DOHH2 (cell line): ENCODE measurements at regions not wholly inside any gene's neighbourhood (a gene's known extent, or its start where the extent isn't known, plus 50 kb on each side); places are given as distances from the start of the nearest gene placed in this dataset.

Experiments used
- H3F3A ChIP-seq: fragments of 200-600 bp; sonication (generic), shearing (Covaris generic); 2 replicates; pipeline ENCODE4 v1.6.0; 2016; ENCODE audit warnings: antibody characterized with exemption, mild to moderate bottlenecking; ENCODE audit not compliant: control insufficient read depth, insufficient read depth
- H3K27ac ChIP-seq: fragments of 200-600 bp; sonication (generic); 2 replicates; pipeline ENCODE4 v1.5.1; 2014; ENCODE audit warnings: low read depth, mild to moderate bottlenecking, low read length, moderate library complexity
- H3K27me3 ChIP-seq: fragments of 200-600 bp; sonication (generic); 2 replicates; pipeline ENCODE4 v1.6.1; 2014; ENCODE audit warnings: mild to moderate bottlenecking, low read length, mixed read lengths; ENCODE audit not compliant: control insufficient read depth
- H3K36me3 ChIP-seq: fragments of 200-600 bp; sonication (generic); 2 replicates; pipeline ENCODE4 v1.6.1; 2014; ENCODE audit warnings: mild to moderate bottlenecking, low read length, moderate library complexity, mixed read lengths; ENCODE audit not compliant: control insufficient read depth
- H3K4me1 ChIP-seq: fragments of 200-600 bp; sonication (generic); 2 replicates; pipeline ENCODE4 v1.6.1; 2014; ENCODE audit warnings: mild to moderate bottlenecking, low read length, mixed read lengths; ENCODE audit not compliant: control insufficient read depth
- H3K4me2 ChIP-seq: fragments of 200-600 bp; sonication (generic); 2 replicates; pipeline ENCODE4 v1.6.0; 2014; ENCODE audit warnings: mild to moderate bottlenecking, low read length, moderate library complexity
- H3K4me3 ChIP-seq: fragments of 200-600 bp; sonication (generic); 2 replicates; pipeline ENCODE4 v1.5.1; 2014; ENCODE audit warnings: mild to moderate bottlenecking, low read length, mixed read lengths
- H3K79me2 ChIP-seq: fragments of 200-600 bp; sonication (generic); 2 replicates; pipeline ENCODE4 v1.6.1; 2014; ENCODE audit warnings: mild to moderate bottlenecking, low read length, mixed read lengths; ENCODE audit not compliant: control insufficient read depth
- H3K9me2 ChIP-seq: fragments of 200-600 bp; sonication (generic); replicated peaks from 2 replicates; pipeline ENCODE4 v1.6.1; 2014; ENCODE audit warnings: mild to moderate bottlenecking, low read length, mixed read lengths; ENCODE audit not compliant: control insufficient read depth
- H3K9me3 ChIP-seq: fragments of 200-600 bp; sonication (generic); 2 replicates; pipeline ENCODE4 v1.6.1; 2014; ENCODE audit warnings: antibody characterized with exemption, low read length, mixed read lengths; ENCODE audit not compliant: control insufficient read depth, insufficient read depth
- H4K20me1 ChIP-seq: fragments of 200-600 bp; sonication (generic); 2 replicates; pipeline ENCODE4 v1.6.0; 2014; ENCODE audit warnings: low read depth, mild to moderate bottlenecking, antibody characterized with exemption, low read length, moderate library complexity; ENCODE audit not compliant: control insufficient read depth, insufficient read depth
- EZH2phosphoT487 ChIP-seq: fragments of 200-600 bp; sonication (generic); IDR thresholded peaks from 2 replicates; pipeline ENCODE4 v1.6.1; 2017; ENCODE audit warnings: borderline replicate concordance, mild to moderate bottlenecking, antibody characterized with exemption, low read length, moderate library complexity, mixed read lengths
- TF ChIP-seq, protein P1 (sequence below): fragments of 200-600 bp; sonication (generic); IDR thresholded peaks from one replicate; pipeline ENCODE4 v1.5.1; 2014; ENCODE audit warnings: antibody characterized with exemption, mild to moderate bottlenecking, low read depth, low read length; ENCODE audit not compliant: poor library complexity, severe bottlenecking

DNA sequence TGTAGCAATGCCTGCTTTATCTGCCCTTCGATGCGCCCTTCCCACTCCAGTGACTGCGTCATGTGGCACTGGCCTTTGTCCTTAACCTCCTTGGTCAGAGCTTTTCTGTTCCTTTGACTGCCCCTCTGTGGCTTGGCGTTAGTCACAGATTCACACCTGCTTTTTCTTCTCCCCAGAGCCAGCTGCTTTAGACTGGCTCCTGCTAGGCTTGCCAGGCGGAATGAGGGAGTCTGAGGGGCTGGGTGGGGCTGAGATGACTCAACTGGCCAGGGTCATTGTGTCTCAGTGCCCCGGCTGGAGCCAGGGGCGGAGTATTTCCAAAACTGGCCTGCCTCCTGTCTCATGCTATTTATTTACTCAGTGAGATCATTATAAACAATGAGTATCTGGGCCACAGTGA, 194.1 kb downstream of the EMX2 start:
- no peaks in the 10 kb centered on the region for H3K27me3 ChIP-seq
- H3F3A ChIP-seq = no peaks in the 10 kb centered on the region
- H3K9me3 ChIP-seq = no peaks in the 10 kb centered on the region
- no peak overlapping the region for H3K27ac ChIP-seq
- TF ChIP-seq EZH2phosphoT487 = no peak
- TF ChIP-seq, protein P1, sequence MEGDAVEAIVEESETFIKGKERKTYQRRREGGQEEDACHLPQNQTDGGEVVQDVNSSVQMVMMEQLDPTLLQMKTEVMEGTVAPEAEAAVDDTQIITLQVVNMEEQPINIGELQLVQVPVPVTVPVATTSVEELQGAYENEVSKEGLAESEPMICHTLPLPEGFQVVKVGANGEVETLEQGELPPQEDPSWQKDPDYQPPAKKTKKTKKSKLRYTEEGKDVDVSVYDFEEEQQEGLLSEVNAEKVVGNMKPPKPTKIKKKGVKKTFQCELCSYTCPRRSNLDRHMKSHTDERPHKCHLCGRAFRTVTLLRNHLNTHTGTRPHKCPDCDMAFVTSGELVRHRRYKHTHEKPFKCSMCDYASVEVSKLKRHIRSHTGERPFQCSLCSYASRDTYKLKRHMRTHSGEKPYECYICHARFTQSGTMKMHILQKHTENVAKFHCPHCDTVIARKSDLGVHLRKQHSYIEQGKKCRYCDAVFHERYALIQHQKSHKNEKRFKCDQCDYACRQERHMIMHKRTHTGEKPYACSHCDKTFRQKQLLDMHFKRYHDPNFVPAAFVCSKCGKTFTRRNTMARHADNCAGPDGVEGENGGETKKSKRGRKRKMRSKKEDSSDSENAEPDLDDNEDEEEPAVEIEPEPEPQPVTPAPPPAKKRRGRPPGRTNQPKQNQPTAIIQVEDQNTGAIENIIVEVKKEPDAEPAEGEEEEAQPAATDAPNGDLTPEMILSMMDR = no peak
- H3K79me2 ChIP-seq = no peaks in the 10 kb centered on the region
- H3K4me3 ChIP-seq = no peak overlapping the region
- H3K36me3 ChIP-seq = no peaks in the 10 kb centered on the region
- no peaks in the 10 kb centered on the region for H3K4me1 ChIP-seq
- no peaks in the 10 kb centered on the region for H4K20me1 ChIP-seq
- H3K4me2 ChIP-seq = no peak overlapping the region
- H3K9me2 ChIP-seq = no peaks in the 10 kb centered on the region

DNA sequence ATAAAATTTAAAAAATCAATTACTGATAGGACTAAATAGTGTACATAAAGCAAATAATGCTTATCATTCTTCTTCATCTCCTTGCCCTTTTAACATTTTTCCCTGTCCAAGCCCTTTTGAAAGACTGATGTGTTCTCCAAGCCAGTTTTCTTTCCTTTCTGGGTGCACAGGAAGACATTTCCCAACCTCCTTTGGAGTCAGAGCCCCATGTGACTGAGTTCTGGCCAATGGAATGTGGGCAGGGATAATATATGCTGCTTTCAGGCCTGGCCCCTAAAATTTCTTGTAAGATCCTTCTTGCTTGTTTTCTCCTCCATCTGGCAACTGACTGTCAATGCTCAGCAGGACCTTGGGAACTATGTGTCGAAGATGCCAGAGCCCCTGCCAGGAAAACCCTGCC, 197.5 kb downstream of the EMX2 start:
- Histone ChIP-seq H3K4me3 (no peak overlapping the region), H3K4me2 (no peak overlapping the region), H3K27me3 (no peaks in the 10 kb centered on the region), H3K36me3 (no peaks in the 10 kb centered on the region), H3K27ac (no peak overlapping the region), H3K79me2 (no peaks in the 10 kb centered on the region), H3K9me2 (no peaks in the 10 kb centered on the region), H3F3A (no peaks in the 10 kb centered on the region), H3K9me3 (no peaks in the 10 kb centered on the region), H4K20me1 (no peaks in the 10 kb centered on the region), H3K4me1 (no peaks in the 10 kb centered on the region)
- no peak for TF ChIP-seq EZH2phosphoT487
- TF ChIP-seq, protein P1 = no peak

DNA sequence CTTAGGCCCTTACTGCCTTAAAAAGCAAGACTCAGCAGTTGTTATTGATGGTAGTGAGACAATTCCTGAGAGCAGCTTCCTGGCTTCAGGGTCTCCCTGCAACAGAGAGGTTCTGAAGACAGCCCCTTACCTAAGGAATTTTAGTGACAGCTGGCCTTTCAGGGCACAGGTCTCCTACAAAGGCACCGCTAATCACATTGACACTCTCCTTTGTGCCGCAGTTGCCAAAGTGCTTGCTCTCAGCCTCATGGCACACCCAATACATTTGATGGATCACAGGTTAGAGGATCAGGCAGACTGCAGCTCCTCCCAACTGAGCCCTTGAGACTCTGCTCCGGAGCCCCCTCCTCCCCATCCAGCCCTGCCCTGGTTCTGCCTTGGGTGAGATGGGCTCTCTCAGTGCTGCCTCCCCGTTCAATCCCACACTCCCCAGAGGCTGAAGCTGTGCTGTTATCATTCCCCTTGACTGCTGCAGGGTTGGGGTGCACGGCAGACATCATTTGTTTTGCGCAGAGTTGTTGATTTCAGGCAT, 198.2 kb downstream of the EMX2 start:
- no peak overlapping the region for H3K4me3 ChIP-seq
- TF ChIP-seq, protein P1 = no peak
- no peak for TF ChIP-seq EZH2phosphoT487
- H3K27ac ChIP-seq = no peak overlapping the region
- H3K36me3 ChIP-seq = no peaks in the 10 kb centered on the region
- no peaks in the 10 kb centered on the region for H3K79me2 ChIP-seq
- no peaks in the 10 kb centered on the region for H4K20me1 ChIP-seq
- no peaks in the 10 kb centered on the region for H3K9me2 ChIP-seq
- H3K9me3 ChIP-seq = no peaks in the 10 kb centered on the region
- H3K4me2 ChIP-seq = no peak overlapping the region
- no peaks in the 10 kb centered on the region for H3F3A ChIP-seq
- H3K4me1 ChIP-seq = no peaks in the 10 kb centered on the region
- no peaks in the 10 kb centered on the region for H3K27me3 ChIP-seq
